Activated T-helper 2 cell treated with anti-CD3 and anti-CD28 coated beads, Interferon-gamma antibody, Interleukin-2, Interleukin-4, amounts not matched to agents 10 μg/mL and 5 μg/mL and 100 μg/mL, durations not matched to agents 14 hours and 24 hours and 36 hours (primary cell): ENCODE measurements at regions not wholly inside any gene's neighbourhood (a gene's known extent, or its start where the extent isn't known, plus 50 kb on each side); places are given as distances from the start of the nearest gene placed in this dataset.
"Not testable (repeated sequence)": the region's sequence is repeated elsewhere in the genome, so short reads cannot be mapped to it uniquely, and the experiment has no call there.

Experiments used
- DNase-seq: peaks from one replicate; pipeline ENCODE4 v3.0.0; 2021; ENCODE audit warnings: low spot score
- H3K27ac Mint-ChIP-seq: one replicate; pipeline ENCODE4 v1.8.0; 2021; ENCODE audit warnings: mixed read lengths
- H3K27me3 Mint-ChIP-seq: one replicate; pipeline ENCODE4 v1.8.0; 2021; ENCODE audit warnings: low read depth, mixed read lengths
- H3K36me3 Mint-ChIP-seq: one replicate; pipeline ENCODE4 v1.8.0; 2021; ENCODE audit warnings: low read depth, mixed read lengths
- H3K4me1 Mint-ChIP-seq: one replicate; pipeline ENCODE4 v1.8.0; 2021; ENCODE audit warnings: low read depth, mixed read lengths
- H3K4me3 Mint-ChIP-seq: one replicate; pipeline ENCODE4 v1.8.0; 2021; ENCODE audit warnings: low read depth, mild to moderate bottlenecking, moderate library complexity, mixed read lengths
- H3K9me3 Mint-ChIP-seq: one replicate; pipeline ENCODE4 v1.8.0; 2021; ENCODE audit warnings: mixed read lengths
- intact Hi-C: fragments of 100-400 bp; cut with micrococcal nuclease; formaldehyde crosslinking; loops from one replicate; pipeline ENCODE4 v1.15.1; 2023

- no peaks in the 10 kb centered on the region for H3K36me3 Mint-ChIP-seq
- no peaks in the 10 kb centered on the region for H3K4me1 Mint-ChIP-seq
- no peak overlapping the region for H3K27ac Mint-ChIP-seq
- H3K9me3 Mint-ChIP-seq = peaks cover 8% of the 10 kb centered on the region
- intact Hi-C loops = no loop called here
- H3K4me3 Mint-ChIP-seq = no peak overlapping the region
- DNase-seq = no peak
- H3K27me3 Mint-ChIP-seq = no peaks in the 10 kb centered on the region
Observed at GRCh38 chr6:98416027-98416426, 418.3 kb upstream of the POU3F2 start.

GRCh38 chr6:98416497-98417158 lies 417.7 kb upstream of the POU3F2 start:
- H3K27ac Mint-ChIP-seq, intact Hi-C loops, H3K36me3 Mint-ChIP-seq, DNase-seq, H3K27me3 Mint-ChIP-seq, H3K4me3 Mint-ChIP-seq, H3K9me3 Mint-ChIP-seq, H3K4me1 Mint-ChIP-seq: not testable (repeated sequence)

GRCh38 chr6:98433325-98434056 lies 400.9 kb upstream of the POU3F2 start:
- H3K9me3 Mint-ChIP-seq = peaks cover 10% of the 10 kb centered on the region
- H3K27ac Mint-ChIP-seq = no peak overlapping the region
- H3K27me3 Mint-ChIP-seq = no peaks in the 10 kb centered on the region
- H3K36me3 Mint-ChIP-seq = no peaks in the 10 kb centered on the region
- no peak overlapping the region for H3K4me3 Mint-ChIP-seq
- intact Hi-C loops = no loop called here
- H3K4me1 Mint-ChIP-seq = no peaks in the 10 kb centered on the region
- DNase-seq = no peak

- intact Hi-C loops = no loop called here
- Mint-ChIP-seq H3K36me3 (no peaks in the 10 kb centered on the region), H3K27ac (no peak overlapping the region), H3K27me3 (no peaks in the 10 kb centered on the region), H3K4me3 (no peak overlapping the region), H3K4me1 (no peaks in the 10 kb centered on the region), H3K9me3 (no peaks in the 10 kb centered on the region)
- no peak for DNase-seq
Observed at GRCh38 chr6:98443633-98444032, 390.7 kb upstream of the POU3F2 start.

GRCh38 chr6:98452685-98453084 lies 381.7 kb upstream of the POU3F2 start:
- no peak for DNase-seq
- no peak overlapping the region for H3K27ac Mint-ChIP-seq
- intact Hi-C loops = no loop called here
- no peak overlapping the region for H3K4me3 Mint-ChIP-seq
- no peaks in the 10 kb centered on the region for H3K4me1 Mint-ChIP-seq
- no peaks in the 10 kb centered on the region for H3K9me3 Mint-ChIP-seq
- H3K36me3 Mint-ChIP-seq = no peaks in the 10 kb centered on the region
- no peaks in the 10 kb centered on the region for H3K27me3 Mint-ChIP-seq

- intact Hi-C loops = no loop called here
- DNase-seq = no peak
- Mint-ChIP-seq H3K4me1 (no peaks in the 10 kb centered on the region), H3K27me3 (no peaks in the 10 kb centered on the region), H3K27ac (no peak overlapping the region), H3K36me3 (no peaks in the 10 kb centered on the region), H3K4me3 (no peak overlapping the region), H3K9me3 (no peaks in the 10 kb centered on the region)
Observed at GRCh38 chr6:98454809-98455322, 379.5 kb upstream of the POU3F2 start.

GRCh38 chr6:98458708-98459107 lies 375.7 kb upstream of the POU3F2 start:
- intact Hi-C loops = no loop called here
- Mint-ChIP-seq H3K36me3 (no peaks in the 10 kb centered on the region), H3K9me3 (no peaks in the 10 kb centered on the region), H3K4me1 (no peaks in the 10 kb centered on the region), H3K27ac (no peak overlapping the region), H3K27me3 (no peaks in the 10 kb centered on the region), H3K4me3 (no peak overlapping the region)
- DNase-seq = no peak

- intact Hi-C loops = no loop called here
- H3K27ac Mint-ChIP-seq = no peak overlapping the region
- no peak for DNase-seq
- no peaks in the 10 kb centered on the region for H3K27me3 Mint-ChIP-seq
- no peaks in the 10 kb centered on the region for H3K4me1 Mint-ChIP-seq
- no peaks in the 10 kb centered on the region for H3K36me3 Mint-ChIP-seq
- H3K9me3 Mint-ChIP-seq = no peaks in the 10 kb centered on the region
- H3K4me3 Mint-ChIP-seq = no peak overlapping the region
Observed at GRCh38 chr6:98463038-98464000, 371.1 kb upstream of the POU3F2 start.

GRCh38 chr6:98467091-98467490 lies 367.3 kb upstream of the POU3F2 start:
- Mint-ChIP-seq H3K9me3 (peaks cover 11% of the 10 kb centered on the region), H3K27me3 (no peaks in the 10 kb centered on the region), H3K27ac (no peak overlapping the region), H3K4me1 (no peaks in the 10 kb centered on the region), H3K4me3 (no peak overlapping the region), H3K36me3 (no peaks in the 10 kb centered on the region)
- DNase-seq = no peak
- intact Hi-C loops = no loop called here

GRCh38 chr6:98467902-98468301 lies 366.5 kb upstream of the POU3F2 start:
- Mint-ChIP-seq H3K9me3 (peaks cover 11% of the 10 kb centered on the region), H3K4me3 (no peak overlapping the region), H3K27ac (no peak overlapping the region), H3K4me1 (no peaks in the 10 kb centered on the region), H3K27me3 (no peaks in the 10 kb centered on the region), H3K36me3 (no peaks in the 10 kb centered on the region)
- intact Hi-C loops = no loop called here
- DNase-seq = no peak

GRCh38 chr6:98469141-98469540 lies 365.2 kb upstream of the POU3F2 start:
- intact Hi-C loops = no loop called here

GRCh38 chr6:98470821-98471220 lies 363.6 kb upstream of the POU3F2 start:
- H3K27me3 Mint-ChIP-seq = no peaks in the 10 kb centered on the region
- no peaks in the 10 kb centered on the region for H3K4me1 Mint-ChIP-seq
- H3K4me3 Mint-ChIP-seq = no peak overlapping the region
- peaks cover 11% of the 10 kb centered on the region for H3K9me3 Mint-ChIP-seq
- DNase-seq = no peak
- intact Hi-C loops = no loop called here
- H3K27ac Mint-ChIP-seq = no peak overlapping the region
- no peaks in the 10 kb centered on the region for H3K36me3 Mint-ChIP-seq

More at GRCh38 chr6:98469141-98469540, 365.2 kb upstream of the POU3F2 start:
- Mint-ChIP-seq H3K4me1 (no peaks in the 10 kb centered on the region), H3K27ac (no peak overlapping the region), H3K4me3 (no peak overlapping the region), H3K27me3 (no peaks in the 10 kb centered on the region), H3K9me3 (peaks cover 11% of the 10 kb centered on the region), H3K36me3 (no peaks in the 10 kb centered on the region)
- no peak for DNase-seq
